ENCODE measurements at regions not wholly inside any gene's neighbourhood (a gene's known extent, or its start where the extent isn't known, plus 50 kb on each side); places are given as distances from the start of the nearest gene placed in this dataset.

- no peak for DNase-seq
Measured at GRCh38 chr4:178871476-178871875, 1429.2 kb upstream of the AGA start.

DNA sequence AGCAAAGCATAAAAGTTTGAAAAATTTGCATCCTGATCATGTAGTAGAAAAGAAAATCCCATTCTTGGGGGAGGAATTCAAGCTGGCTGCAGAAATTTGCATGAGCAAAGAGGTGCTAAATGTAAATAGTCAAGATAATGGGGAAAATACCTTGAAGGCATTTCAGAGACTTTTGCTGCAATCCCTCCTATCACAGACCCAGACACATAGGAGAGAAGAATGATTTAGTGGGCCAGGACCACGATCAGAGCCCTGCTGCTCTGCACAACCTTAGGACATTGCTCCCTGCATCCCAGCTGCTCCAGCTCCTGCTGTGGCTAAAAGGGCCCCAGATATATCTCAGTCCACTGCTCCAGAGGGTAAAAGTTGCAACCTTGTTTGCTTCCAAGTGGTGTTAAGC, 1439.7 kb upstream of the AGA start:
- no peak for DNase-seq

GRCh38 chr4:178894126-178894525, 1451.9 kb upstream of the AGA start:
- no peak for DNase-seq

DNA sequence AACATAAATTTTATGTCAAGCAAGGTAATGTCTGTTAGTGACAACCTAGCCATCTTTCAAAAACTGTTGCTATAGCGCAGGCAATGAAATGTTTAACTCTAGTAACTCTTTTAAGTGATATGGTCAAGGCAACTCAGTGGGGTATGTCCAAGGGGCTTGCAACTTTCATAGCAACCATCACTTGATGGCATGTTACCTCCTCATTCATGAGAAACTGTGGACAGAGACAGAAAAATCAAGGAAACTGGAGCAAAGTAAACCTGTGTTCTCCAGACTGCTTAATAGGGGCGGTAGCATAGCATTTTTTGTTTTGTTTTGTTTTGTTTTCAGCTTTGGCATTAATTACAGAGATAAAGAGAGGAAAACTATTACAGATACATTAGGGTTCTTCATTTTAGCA, 1456.8 kb upstream of the AGA start:
- no peak for DNase-seq

DNA sequence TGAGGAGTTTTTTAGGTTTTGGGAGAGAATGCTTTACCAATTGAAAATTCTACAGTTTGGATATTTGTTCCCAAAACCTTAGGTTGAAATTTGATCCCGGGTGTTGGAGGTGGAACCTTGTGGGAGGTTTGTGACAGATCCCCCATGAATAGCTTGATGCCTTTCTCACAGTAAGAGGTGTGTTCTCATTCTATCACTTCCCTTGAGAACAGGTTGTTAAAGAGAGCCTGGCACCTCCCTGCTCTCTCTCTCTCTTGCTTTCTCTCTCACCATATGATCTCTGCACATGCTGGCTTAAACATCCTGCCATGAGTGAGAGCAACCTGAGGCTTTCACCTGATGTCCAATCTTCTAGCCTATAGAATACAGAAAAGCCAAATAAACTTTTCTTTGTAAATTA, 1475.5 kb upstream of the AGA start:
- no peak for DNase-seq

DNA sequence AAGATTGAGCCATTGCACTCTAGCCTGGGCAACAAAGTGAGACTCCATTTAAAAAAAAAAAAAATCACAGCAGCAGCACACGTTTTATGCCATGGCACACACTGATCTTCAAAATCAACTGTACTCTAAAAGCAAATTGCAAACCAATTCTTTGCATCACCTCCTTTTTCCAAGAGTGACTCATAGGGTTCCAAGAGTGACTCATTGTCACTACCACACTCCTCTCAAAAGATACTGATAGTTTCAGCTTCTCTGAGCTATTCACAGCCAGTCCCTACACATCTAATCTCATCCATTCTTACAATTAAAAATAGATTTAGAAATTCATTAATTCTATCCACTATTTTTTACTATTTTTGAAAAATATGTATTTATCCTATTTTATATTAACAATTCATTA, 1494.9 kb upstream of the AGA start:
- DNase-seq: no peak

DNA sequence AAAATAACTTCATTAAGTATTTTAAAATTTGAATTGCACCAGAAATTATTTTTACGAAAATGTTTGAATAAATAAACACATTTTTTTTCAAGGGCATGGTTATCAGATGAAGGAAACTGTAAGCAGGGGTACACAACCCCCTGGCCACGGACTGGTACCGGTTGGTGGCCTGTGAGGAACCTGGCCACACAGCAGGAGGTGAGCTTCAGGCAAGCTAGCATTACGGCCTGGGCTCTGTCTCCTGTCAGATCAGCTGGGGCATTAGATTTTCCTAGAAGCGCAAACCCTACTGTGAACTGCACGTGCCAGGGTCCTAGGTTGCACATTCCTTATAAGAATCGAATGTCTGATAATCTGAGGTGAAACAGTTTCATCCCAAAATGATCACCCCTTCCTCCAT, 1499.7 kb upstream of the AGA start:
- DNase-seq: no peak

DNA sequence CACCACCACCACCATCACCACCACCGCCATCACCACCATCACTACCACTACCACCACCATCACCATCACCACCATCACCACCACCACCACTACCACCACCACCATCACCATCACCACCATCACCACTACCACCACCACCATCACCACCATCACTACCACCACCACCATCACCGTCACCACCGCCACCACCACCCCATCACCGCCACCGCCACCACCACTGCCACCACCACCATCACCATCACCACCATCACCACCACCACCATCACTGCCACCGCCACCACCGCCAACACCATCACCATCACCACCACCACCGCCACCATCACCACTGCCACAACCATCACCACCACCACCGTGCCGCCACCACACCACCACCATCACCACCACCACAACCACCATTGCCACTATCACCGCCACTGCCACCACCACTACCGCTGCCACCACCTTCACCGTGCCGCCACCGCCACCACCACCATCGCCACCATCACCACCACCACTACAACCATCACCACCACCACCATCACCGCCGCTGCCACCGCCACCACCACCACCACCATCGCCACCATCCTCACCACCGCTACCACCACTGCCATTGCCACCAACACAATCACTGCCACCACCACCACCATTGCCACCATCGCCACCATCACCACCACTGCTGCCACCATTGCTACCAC, 1511.3 kb upstream of the AGA start:
- no peak for DNase-seq

- DNase-seq: no peak
Measured at GRCh38 chr4:178955614-178956013, 1513.4 kb upstream of the AGA start.

DNA sequence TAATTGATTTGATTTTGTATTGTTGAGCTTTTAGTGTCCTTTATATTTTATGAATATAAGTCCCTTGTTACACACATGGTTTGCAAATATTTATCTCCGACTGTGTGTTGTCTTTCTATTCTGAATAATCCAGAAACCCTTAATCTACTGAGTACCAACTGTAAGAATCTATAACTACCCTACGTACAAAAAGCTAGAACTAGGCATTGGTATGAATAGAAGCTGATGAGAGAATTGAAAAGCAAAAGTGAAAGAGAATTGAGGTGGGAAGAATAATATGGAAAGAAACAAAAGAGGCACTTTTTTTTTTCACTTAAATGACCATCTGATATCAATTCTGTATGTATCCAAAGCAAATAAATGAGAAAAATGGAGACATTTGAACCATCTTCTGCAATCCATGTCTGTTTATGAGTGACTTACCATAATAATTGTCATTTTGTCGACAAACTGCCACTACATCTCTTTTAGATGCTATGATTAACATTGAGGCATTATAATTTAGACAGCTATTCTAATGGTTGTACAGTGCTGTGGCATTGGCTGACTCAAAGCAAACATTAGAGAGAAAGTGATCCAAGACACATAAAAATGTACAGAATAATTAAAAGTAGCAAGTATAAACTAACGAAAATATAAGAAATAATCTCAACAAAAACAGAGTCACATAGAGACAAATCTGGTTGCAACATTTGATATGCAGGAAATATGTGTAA, 1516.6 kb upstream of the AGA start:
- DNase-seq: no peak

- no peak for DNase-seq
Measured at GRCh38 chr4:178963446-178964045, 1521.3 kb upstream of the AGA start.

DNA sequence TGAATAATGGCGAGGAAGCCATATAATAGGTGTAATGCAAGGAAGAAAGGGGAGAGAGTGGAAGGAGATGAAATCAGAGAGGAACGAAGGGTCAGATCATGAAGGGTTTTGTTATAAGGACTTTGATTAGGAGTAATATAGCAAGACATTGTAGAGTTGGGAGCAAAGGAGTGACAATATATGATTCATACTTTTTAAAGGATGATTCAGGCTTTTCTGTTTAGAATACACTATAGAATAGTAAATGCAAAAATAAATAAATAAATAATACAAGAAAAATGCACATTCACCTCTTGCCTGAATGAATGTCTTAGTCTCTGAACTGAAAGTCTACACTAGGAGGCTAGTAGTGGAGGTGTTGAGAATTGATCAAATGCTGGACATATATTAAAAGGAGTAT, 1524.4 kb upstream of the AGA start:
- no peak for DNase-seq

DNA sequence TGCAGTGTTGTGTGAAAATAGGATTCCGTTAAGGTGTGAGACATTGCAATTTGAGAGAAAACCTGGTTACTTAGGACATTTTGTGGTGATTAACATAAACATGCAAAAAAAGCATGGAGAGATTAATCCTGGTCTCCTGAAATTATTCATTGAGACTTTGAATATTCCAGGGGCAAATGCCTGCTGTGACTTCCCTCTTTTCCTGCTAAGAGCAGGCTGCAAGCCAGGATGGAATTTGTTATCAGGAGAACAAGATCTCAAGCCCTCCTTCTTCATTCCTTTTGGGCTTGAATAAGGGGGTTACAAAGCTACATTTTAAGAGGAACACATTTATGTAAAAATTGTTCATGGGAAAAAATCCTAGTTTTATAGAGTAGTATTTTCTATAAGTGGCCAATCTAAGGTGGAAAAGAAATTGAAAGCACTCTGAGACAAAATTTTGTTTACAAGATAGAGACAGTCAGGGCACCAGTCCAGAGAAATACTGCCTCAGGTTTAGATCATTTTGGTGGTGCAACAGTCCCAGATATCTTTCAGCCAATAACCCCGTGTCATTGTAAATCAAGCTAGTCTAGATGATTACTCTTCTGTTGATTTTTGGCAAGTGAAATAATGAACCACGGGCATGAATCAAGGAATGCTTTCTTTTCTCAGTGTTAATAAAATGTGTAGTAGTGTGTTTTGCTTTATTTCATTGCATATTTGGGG, 1528.3 kb upstream of the AGA start:
- DNase-seq: no peak

GRCh38 chr4:178976861-178977260, 1534.6 kb upstream of the AGA start:
- no peak for DNase-seq

DNA sequence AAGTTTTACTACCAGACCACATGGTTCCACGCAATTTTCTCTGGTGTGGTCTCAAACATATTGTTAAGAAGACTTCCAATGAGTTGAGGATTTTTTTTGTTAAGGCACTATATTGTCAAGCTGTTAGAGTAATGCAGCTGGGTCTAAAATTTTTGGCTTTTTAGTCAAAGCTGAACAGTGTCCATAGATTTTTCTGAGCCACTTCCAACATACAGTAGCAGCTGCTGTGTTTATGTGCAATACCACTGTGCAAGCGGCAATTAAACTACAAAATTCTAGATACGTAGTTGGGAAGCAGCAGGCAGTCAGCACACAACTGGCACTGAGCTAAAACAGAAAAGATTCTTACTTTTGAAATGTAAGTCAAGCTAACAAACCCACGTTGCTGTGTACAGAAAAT, 1551.1 kb upstream of the AGA start:
- DNase-seq: no peak

DNA sequence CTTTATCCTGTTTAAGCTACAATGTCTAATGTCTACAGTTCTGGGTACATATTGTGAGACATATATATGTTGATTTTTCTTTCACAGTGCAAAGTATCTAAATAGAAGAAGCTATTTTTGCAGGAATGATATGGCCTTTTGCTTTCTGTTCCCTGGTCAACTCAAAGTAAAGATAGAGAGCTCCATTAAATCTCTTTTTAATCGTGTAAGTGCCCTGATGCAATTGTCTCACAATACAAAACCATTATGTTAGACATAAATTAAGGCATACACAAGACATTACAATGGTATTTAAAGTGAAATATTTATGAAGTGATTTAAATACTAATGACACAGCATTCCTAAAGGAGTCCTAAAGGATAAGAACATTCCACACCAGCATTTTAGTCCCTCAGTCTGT, 1559.7 kb upstream of the AGA start:
- no peak for DNase-seq

GRCh38 chr4:179007755-179008154, 1565.5 kb upstream of the AGA start:
- DNase-seq: no peak

DNA sequence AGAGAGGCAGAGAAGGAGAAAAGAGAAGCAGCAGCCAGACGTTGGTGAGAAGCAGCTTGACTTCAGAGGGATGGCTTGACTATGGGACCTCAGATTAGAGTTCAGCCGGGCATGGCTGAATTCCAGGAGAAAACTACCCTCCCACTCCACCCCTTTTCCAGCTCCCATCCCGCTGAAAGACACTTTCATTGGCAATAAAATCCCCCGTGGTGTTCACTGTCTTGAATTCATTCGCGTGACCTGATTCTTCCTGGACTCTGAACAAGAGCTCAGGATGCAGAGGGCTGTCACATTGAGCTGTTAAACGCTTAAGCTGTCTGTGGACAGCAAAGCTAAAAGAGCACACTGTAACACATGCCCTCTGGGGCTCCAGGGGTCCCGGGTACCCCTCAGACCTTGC, 1575.3 kb upstream of the AGA start:
- no peak for DNase-seq

DNA sequence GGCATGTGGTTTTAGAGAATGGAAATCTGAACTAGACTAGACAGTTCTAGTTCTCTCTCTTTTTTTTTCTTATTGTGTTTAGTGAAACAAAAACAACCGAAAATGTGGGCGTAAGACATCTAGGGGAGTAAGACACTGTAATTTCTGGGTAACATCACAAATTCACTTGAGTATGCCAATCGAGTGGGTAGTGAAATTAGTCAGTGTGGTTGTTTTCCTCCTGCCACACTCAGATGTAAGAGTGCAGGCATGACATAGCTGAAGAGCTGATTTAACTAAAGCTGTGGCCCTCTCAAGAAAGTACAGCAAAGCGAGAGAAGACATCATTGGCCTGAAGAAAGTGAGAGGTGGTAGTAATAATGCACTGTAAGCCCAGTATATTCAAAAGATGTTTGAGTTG, 1585.3 kb upstream of the AGA start:
- no peak for DNase-seq

DNA sequence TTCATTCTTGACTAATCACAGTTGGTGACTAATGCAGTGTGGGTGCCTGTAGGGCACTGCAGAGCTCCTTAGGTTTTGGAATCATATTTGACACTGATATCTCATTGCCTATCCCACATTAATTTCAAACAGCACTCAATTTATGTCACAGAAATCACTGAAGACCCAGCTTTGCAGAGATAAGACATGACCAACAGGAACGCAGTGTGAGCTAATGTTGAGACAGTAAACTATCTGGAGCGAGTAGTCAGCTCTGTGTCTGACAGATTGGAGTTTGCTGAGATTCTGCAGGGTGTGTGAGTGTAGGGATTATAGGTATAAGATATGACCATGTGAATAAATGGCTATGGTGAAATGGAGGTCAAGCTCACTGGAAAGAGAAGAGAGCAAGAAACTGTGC, 1586.1 kb upstream of the AGA start:
- no peak for DNase-seq

DNA sequence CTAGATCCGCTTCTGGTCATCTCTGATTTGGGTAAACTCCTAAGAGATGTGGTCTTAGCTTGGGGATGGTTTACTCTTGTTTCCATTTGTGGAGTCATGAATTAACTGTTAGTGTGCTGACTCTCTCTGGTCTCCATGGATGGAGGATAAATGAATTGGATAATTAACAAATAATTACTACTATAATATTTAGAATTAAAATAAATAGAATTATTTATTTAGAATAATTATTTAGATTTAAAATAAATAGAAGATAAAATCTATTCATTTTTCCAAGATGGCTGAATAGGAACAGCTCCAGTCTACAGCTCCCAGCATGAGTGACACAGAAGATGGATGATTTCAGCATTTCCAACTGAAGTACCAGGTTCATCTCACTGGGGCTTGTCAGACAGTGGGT, 1587.4 kb upstream of the AGA start:
- DNase-seq: no peak

GRCh38 chr4:179040259-179040658, 1598.0 kb upstream of the AGA start:
- DNase-seq: no peak

DNA sequence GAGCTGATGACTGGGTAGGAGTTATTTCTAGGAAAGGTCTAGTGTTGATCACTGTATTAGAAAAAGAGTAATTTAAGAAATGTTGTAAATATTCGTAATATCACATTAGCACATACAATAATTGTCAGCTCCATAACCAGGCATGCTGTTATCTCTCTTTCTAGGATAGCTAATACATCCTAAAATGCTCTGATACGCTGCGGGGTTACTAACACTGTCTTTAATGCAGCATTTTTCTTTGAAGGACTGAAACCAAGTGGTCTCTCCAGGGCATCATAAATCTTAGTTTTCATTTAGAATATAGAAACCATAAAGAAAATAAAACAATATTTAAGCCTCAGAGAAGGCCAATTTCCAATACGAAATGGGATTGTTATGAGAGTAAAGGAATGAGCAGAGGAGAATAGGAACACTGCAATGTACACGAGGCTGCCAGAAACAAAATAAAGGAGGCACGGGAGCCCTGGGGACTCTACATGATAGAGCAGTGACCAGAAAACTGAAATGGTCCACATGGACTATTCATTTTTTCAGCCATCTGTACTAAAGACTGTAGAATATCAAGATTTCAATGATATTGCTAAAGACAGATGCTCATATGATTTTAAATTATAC, 1606.7 kb upstream of the AGA start:
- no peak for DNase-seq

GRCh38 chr4:179051206-179051605, 1609.0 kb upstream of the AGA start:
- no peak for DNase-seq

All from DMS 273 treated with DMSO at 0.1 percent for 48 hours (cell line).